SK-N-SH (cell line): ENCODE measurements at regions not wholly inside any gene's neighbourhood (a gene's known extent, or its start where the extent isn't known, plus 50 kb on each side); places are given as distances from the start of the nearest gene placed in this dataset.

Source experiments
- EP300 ChIP-seq, 2 experiments: IDR thresholded peaks; 2 replicates each; pipeline versions ENCODE4 v1.4.0 to v1.6.1; 2012; ENCODE audit warnings: borderline replicate concordance in 1 of 2, low read depth in 1 of 2, low read length in 1 of 2
- RAD21 ChIP-seq: IDR thresholded peaks from 2 replicates; pipeline ENCODE4 v1.6.1; 2012; ENCODE audit warnings: mild to moderate bottlenecking, low read length
- YY1 ChIP-seq: IDR thresholded peaks from 2 replicates; pipeline ENCODE4 v1.4.0; 2012; ENCODE audit warnings: low read depth, mild to moderate bottlenecking

DNA sequence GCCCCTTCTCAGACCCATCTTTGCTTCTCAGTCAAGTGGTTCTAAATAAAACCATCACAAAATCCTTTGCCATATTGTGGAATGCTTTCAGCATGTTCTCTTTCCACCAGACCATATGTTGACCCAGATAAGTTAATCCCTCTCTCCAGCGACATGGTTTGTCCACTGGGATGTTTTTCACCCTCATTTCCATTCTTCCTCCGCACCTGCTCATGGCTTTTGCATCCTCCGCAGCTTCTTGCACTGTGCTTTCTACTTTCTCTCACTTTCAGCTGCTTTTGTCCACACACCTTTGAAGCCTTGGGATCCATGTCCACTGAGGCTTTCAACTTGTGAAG, 52.3 kb upstream of the WAC start:
- no peak for TF ChIP-seq RAD21
- TF ChIP-seq YY1: no peak
- TF ChIP-seq EP300 (IDR thresholded peaks at IDR 0.05; ENCODE audit: borderline replicate concordance in 1 of 2, low read depth in 1 of 2, low read length in 1 of 2): no peak
